DMS53 treated with DMSO at 0.1 percent for 48 hours (cell line): ENCODE measurements at regions not wholly inside any gene's neighbourhood (a gene's known extent, or its start where the extent isn't known, plus 50 kb on each side); places are given as distances from the start of the nearest gene placed in this dataset.

Source experiments
- DNase-seq: peaks from one replicate; lab custom pipeline; 2025; ENCODE audit not compliant: unreplicated experiment; lab: John Stamatoyannopoulos, UW

GRCh38 chr14:87879389-87879788 is 113.6 kb downstream of the GALC start:
- no peak for DNase-seq

- DNase-seq: no peak
Measured at GRCh38 chr14:87878959-87879358, 114.0 kb downstream of the GALC start.

GRCh38 chr14:87877877-87878276 is 115.1 kb downstream of the GALC start:
- no peak for DNase-seq

- DNase-seq: no peak
Measured at GRCh38 chr14:87874676-87875075, 118.3 kb downstream of the GALC start.

- DNase-seq: no peak
Measured at GRCh38 chr14:87873741-87874140, 119.2 kb downstream of the GALC start.

GRCh38 chr14:87869619-87870583 is 123.1 kb downstream of the GALC start:
- DNase-seq: no peak

- no peak for DNase-seq
Measured at GRCh38 chr14:87868920-87869319, 124.1 kb downstream of the GALC start.

- no peak for DNase-seq
Measured at GRCh38 chr14:87866116-87866515, 126.9 kb downstream of the GALC start.

GRCh38 chr14:87864356-87865270 is 128.4 kb downstream of the GALC start:
- DNase-seq: no peak

- no peak for DNase-seq
Measured at GRCh38 chr14:87863047-87863446, 129.9 kb downstream of the GALC start.

GRCh38 chr14:87852107-87852506 is 140.9 kb downstream of the GALC start:
- no peak for DNase-seq

- no peak for DNase-seq
Measured at GRCh38 chr14:87851190-87851589, 141.8 kb downstream of the GALC start.

- DNase-seq: no peak
Measured at GRCh38 chr14:87847216-87847755, 145.7 kb downstream of the GALC start.

GRCh38 chr14:87840906-87841305 is 152.1 kb downstream of the GALC start:
- DNase-seq: no peak

- DNase-seq: no peak
Measured at GRCh38 chr14:87838931-87839330, 154.1 kb downstream of the GALC start.

GRCh38 chr14:87837296-87837695 is 155.7 kb downstream of the GALC start:
- DNase-seq: no peak

GRCh38 chr14:87834594-87834993 is 158.4 kb downstream of the GALC start:
- no peak for DNase-seq

- DNase-seq: no peak
Measured at GRCh38 chr14:87833026-87833425, 160.0 kb downstream of the GALC start.

GRCh38 chr14:87830443-87831096 is 162.4 kb downstream of the GALC start:
- DNase-seq: no peak

- DNase-seq: no peak
Measured at GRCh38 chr14:87829543-87829942, 163.4 kb downstream of the GALC start.

- DNase-seq: no peak
Measured at GRCh38 chr14:87824266-87824665, 168.7 kb downstream of the GALC start.
